ENCODE measurements at regions not wholly inside any gene's neighbourhood (a gene's known extent, or its start where the extent isn't known, plus 50 kb on each side); places are given as distances from the start of the nearest gene placed in this dataset.

DNA sequence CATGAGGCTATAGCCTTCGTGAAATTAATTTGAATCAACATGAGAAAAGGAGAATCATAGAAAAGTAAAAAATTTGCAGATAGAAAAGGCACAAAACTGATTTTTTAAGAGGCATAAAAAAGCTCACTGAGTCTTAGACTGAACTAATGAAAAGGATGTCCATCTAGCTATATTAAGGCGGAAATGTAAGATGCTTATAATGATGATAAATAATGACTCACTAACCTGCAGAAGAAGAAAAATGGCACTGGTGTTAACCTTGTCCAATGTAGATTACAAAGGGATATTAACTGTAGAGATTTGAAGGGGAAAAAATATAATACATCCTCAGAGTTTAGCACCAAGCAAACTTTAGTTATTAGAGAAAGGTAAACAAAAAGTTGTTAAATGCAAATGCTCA lies 1098.0 kb upstream of the DDX18 start:
- Histone ChIP-seq H3K36me3 (no peaks in the 10 kb centered on the region), H3K4me3 (no peak overlapping the region), H3K27me3 (no peaks in the 10 kb centered on the region), H3K4me1 (no peaks in the 10 kb centered on the region), H3K9me3 (no peaks in the 10 kb centered on the region), H3K27ac (no peak overlapping the region)
- DNase-seq, result no peak
- no peak for TF ChIP-seq POLR2A (IDR thresholded peaks at IDR 0.05)
- TF ChIP-seq, protein P1, sequence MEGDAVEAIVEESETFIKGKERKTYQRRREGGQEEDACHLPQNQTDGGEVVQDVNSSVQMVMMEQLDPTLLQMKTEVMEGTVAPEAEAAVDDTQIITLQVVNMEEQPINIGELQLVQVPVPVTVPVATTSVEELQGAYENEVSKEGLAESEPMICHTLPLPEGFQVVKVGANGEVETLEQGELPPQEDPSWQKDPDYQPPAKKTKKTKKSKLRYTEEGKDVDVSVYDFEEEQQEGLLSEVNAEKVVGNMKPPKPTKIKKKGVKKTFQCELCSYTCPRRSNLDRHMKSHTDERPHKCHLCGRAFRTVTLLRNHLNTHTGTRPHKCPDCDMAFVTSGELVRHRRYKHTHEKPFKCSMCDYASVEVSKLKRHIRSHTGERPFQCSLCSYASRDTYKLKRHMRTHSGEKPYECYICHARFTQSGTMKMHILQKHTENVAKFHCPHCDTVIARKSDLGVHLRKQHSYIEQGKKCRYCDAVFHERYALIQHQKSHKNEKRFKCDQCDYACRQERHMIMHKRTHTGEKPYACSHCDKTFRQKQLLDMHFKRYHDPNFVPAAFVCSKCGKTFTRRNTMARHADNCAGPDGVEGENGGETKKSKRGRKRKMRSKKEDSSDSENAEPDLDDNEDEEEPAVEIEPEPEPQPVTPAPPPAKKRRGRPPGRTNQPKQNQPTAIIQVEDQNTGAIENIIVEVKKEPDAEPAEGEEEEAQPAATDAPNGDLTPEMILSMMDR (IDR thresholded peaks at IDR 0.05), result no peak

DNA sequence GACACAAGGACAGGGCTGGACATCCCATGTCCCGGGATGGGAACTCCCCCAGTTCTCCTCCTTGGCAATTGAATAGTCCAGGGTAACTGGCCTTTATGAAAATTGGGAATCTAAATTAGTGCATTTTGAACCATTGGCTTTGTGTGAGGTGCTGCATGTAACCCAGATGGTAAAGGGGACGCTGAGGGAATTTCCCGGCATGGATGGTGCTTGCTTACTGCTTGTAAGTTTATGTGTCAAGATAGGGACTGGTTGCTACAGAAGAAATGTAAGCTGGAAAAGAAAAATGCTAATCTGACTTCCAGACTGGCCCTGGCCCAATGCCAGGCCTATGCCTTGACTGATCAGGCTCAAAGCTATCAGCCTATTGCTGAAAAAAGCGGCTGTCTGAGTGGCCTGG lies 1096.7 kb upstream of the DDX18 start:
- H3K4me1 ChIP-seq, result no peaks in the 10 kb centered on the region
- DNase-seq, result no peak
- H3K36me3 ChIP-seq, result no peaks in the 10 kb centered on the region
- no peak overlapping the region for H3K4me3 ChIP-seq
- H3K9me3 ChIP-seq, result no peaks in the 10 kb centered on the region
- no peak for TF ChIP-seq POLR2A (IDR thresholded peaks at IDR 0.05)
- TF ChIP-seq, protein P1 (IDR thresholded peaks at IDR 0.05), result no peak
- no peaks in the 10 kb centered on the region for H3K27me3 ChIP-seq
- H3K27ac ChIP-seq, result no peak overlapping the region

DNA sequence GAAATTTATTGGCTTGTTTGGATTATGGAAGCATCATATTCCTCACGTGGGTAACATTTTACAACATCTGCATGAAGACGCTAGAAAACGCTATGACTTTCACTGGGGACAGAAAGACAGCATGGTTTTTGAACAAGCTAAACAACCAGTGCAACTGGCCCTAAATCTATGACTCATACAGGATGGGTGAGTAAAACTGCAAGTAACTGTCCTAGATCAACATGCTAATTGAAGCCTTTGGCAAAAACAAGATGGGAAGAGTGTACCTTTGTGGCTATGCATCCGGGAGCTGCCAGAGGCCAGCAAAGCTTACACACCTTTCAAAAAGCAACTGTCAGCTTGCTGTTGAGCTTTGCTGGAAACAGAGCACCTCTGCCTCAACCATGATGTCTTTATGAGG lies 1096.0 kb upstream of the DDX18 start:
- no peaks in the 10 kb centered on the region for H3K27me3 ChIP-seq
- no peaks in the 10 kb centered on the region for H3K9me3 ChIP-seq
- H3K27ac ChIP-seq, result no peak overlapping the region
- H3K36me3 ChIP-seq, result no peaks in the 10 kb centered on the region
- DNase-seq, result no peak
- H3K4me3 ChIP-seq, result no peak overlapping the region
- TF ChIP-seq, protein P1 (IDR thresholded peaks at IDR 0.05), result no peak
- TF ChIP-seq POLR2A (IDR thresholded peaks at IDR 0.05), result no peak
- H3K4me1 ChIP-seq, result no peaks in the 10 kb centered on the region

DNA sequence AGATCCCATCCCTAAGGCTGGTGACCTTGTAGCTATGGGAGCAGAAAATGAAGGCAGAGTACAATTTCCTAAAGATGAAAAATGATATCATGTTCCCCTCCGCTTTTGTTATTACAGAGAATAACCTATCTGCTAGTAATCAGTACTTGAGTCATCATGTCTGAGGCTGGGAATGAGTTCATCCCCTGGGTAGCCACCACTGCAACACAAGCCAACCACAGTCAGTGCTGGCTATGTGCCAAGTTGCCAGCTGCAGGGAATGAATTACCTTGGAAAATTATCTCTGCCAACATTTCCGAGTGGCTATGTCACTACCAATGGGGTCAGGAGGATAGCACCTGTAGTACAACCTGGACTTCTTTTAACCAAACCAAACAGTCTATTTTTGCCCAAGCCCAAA lies 1094.7 kb upstream of the DDX18 start:
- no peak overlapping the region for H3K27ac ChIP-seq
- H3K36me3 ChIP-seq, result no peaks in the 10 kb centered on the region
- H3K9me3 ChIP-seq, result no peaks in the 10 kb centered on the region
- no peaks in the 10 kb centered on the region for H3K4me1 ChIP-seq
- H3K4me3 ChIP-seq, result no peak overlapping the region
- TF ChIP-seq POLR2A (IDR thresholded peaks at IDR 0.05), result no peak
- TF ChIP-seq, protein P1 (IDR thresholded peaks at IDR 0.05), result no peak
- no peaks in the 10 kb centered on the region for H3K27me3 ChIP-seq
- no peak for DNase-seq

DNA sequence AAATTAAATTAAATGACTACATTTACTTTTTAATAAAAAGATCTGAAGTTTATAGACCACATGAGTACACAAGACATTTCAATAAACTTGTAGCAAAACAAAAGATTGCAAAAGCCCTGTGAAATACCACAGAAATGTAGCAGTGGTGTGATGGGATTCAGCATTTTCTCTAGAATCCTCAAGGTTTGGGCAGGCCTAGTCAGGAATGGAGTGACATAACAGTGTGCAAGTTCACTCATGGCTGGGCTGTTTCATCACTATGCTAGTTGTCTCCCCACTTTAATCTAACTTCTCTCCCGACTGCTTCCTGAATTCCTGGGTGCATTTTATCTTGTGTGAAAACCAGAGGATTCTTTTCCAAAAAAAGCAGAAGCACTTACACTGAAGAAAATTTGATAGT lies 1089.9 kb upstream of the DDX18 start:
- Histone ChIP-seq H3K4me3 (no peak overlapping the region), H3K9me3 (no peaks in the 10 kb centered on the region), H3K36me3 (no peaks in the 10 kb centered on the region), H3K27ac (no peak overlapping the region), H3K4me1 (no peaks in the 10 kb centered on the region), H3K27me3 (no peaks in the 10 kb centered on the region)
- no peak for DNase-seq
- TF ChIP-seq, protein P1 (IDR thresholded peaks at IDR 0.05), result no peak

DNA sequence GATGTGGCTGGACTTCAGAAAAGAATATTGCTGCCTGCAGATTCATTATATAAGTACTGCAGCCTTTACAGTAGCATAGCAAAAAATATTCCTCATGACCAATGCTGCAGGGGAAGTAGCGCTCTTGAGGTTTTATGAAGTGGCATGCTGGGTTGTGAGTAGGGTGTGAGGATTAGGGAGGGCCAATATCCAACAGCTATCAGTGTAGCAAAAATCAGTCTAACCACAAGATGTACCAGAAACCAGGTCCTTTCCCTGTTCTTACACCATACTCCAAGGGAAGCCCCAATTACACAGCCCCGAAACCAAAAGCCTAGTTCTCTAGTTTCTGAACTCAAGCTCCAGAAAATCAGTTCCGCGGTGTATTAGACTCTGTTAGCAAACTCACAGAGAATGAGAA lies 1082.2 kb upstream of the DDX18 start:
- TF ChIP-seq, protein P1 (IDR thresholded peaks at IDR 0.05), result no peak
- TF ChIP-seq POLR2A (IDR thresholded peaks at IDR 0.05), result no peak
- H3K9me3 ChIP-seq, result no peaks in the 10 kb centered on the region
- no peak overlapping the region for H3K27ac ChIP-seq
- no peaks in the 10 kb centered on the region for H3K36me3 ChIP-seq
- H3K4me1 ChIP-seq, result no peaks in the 10 kb centered on the region
- H3K4me3 ChIP-seq, result no peak overlapping the region
- no peaks in the 10 kb centered on the region for H3K27me3 ChIP-seq
- no peak for DNase-seq

All from Peyer's patch (tissue), 4 donors.